ENCODE measurements at regions not wholly inside any gene's neighbourhood (a gene's known extent, or its start where the extent isn't known, plus 50 kb on each side); places are given as distances from the start of the nearest gene placed in this dataset.

GRCh38 chr12:22935501-22935900 lies 310.5 kb downstream of the ETNK1 start:
- Histone ChIP-seq H3K9me3 (ENCODE audit: insufficient read depth, low read length) (no peaks in the 10 kb centered on the region), H3K79me2 (ENCODE audit: low read length) (no peaks in the 10 kb centered on the region), H4K20me1 (ENCODE audit: insufficient read depth, low read length) (no peaks in the 10 kb centered on the region), H3K9ac (ENCODE audit: low read length) (no peak overlapping the region), H3K27ac (ENCODE audit: low read length) (no peak overlapping the region), H2AFZ (ENCODE audit: low read depth, low read length) (no peak overlapping the region), H3K4me2 (ENCODE audit: low read length) (no peak overlapping the region), H3K27me3 (ENCODE audit: low read depth, low read length) (no peaks in the 10 kb centered on the region), H3K4me1 (ENCODE audit: low read length) (no peaks in the 10 kb centered on the region), H3K36me3 (replicated peaks; ENCODE audit: low read depth, low read length) (no peaks in the 10 kb centered on the region), H3K4me3 (ENCODE audit: low read length) (no peak overlapping the region)
- no peak for TF ChIP-seq EZH2phosphoT487 (IDR thresholded peaks at IDR 0.05; ENCODE audit: low read depth)
- TF ChIP-seq, protein P1, sequence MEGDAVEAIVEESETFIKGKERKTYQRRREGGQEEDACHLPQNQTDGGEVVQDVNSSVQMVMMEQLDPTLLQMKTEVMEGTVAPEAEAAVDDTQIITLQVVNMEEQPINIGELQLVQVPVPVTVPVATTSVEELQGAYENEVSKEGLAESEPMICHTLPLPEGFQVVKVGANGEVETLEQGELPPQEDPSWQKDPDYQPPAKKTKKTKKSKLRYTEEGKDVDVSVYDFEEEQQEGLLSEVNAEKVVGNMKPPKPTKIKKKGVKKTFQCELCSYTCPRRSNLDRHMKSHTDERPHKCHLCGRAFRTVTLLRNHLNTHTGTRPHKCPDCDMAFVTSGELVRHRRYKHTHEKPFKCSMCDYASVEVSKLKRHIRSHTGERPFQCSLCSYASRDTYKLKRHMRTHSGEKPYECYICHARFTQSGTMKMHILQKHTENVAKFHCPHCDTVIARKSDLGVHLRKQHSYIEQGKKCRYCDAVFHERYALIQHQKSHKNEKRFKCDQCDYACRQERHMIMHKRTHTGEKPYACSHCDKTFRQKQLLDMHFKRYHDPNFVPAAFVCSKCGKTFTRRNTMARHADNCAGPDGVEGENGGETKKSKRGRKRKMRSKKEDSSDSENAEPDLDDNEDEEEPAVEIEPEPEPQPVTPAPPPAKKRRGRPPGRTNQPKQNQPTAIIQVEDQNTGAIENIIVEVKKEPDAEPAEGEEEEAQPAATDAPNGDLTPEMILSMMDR (IDR thresholded peaks at IDR 0.05; ENCODE audit: low read depth, low read length) = no peak

DNA sequence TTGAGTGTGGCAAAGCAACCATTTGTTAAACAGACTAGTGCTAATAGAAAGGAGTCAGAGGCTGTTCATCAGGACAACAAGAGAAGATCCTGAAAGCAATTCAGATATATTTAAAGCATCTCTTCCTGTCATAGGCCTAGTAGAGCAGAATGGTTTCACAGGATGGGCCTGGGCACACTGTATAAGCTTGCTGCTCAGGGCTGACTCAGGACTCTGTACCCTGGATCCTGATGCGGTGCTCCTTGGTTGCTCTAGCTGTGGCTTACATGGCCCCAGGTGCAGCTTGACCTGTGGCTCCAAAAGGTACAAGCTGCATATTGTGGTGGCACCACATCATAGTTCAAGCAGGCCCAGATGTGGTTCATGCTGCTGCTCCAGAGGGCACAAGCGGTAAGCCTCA lies 313.4 kb downstream of the ETNK1 start:
- H3K4me1 ChIP-seq (ENCODE audit: low read length) = no peaks in the 10 kb centered on the region
- H2AFZ ChIP-seq (ENCODE audit: low read depth, low read length) = no peak overlapping the region
- H3K4me2 ChIP-seq (ENCODE audit: low read length) = no peak overlapping the region
- H3K36me3 ChIP-seq (replicated peaks; ENCODE audit: low read depth, low read length) = no peaks in the 10 kb centered on the region
- H3K79me2 ChIP-seq (ENCODE audit: low read length) = no peaks in the 10 kb centered on the region
- no peak overlapping the region for H3K4me3 ChIP-seq (ENCODE audit: low read length)
- TF ChIP-seq EZH2phosphoT487 (IDR thresholded peaks at IDR 0.05; ENCODE audit: low read depth) = no peak
- TF ChIP-seq, protein P1 (IDR thresholded peaks at IDR 0.05; ENCODE audit: low read depth, low read length) = no peak
- H3K27ac ChIP-seq (ENCODE audit: low read length) = no peak overlapping the region
- H3K9ac ChIP-seq (ENCODE audit: low read length) = no peak overlapping the region
- H3K9me3 ChIP-seq (ENCODE audit: insufficient read depth, low read length) = no peaks in the 10 kb centered on the region
- no peaks in the 10 kb centered on the region for H3K27me3 ChIP-seq (ENCODE audit: low read depth, low read length)
- H4K20me1 ChIP-seq (ENCODE audit: insufficient read depth, low read length) = no peaks in the 10 kb centered on the region

- Histone ChIP-seq H3K79me2 (ENCODE audit: low read length) (no peaks in the 10 kb centered on the region), H3K27ac (ENCODE audit: low read length) (no peak overlapping the region), H3K4me1 (ENCODE audit: low read length) (no peaks in the 10 kb centered on the region), H3K27me3 (ENCODE audit: low read depth, low read length) (peaks cover 4% of the 10 kb centered on the region; the same call in 1 of the 2 replicates), H4K20me1 (ENCODE audit: insufficient read depth, low read length) (no peaks in the 10 kb centered on the region), H2AFZ (ENCODE audit: low read depth, low read length) (no peak overlapping the region), H3K36me3 (replicated peaks; ENCODE audit: low read depth, low read length) (no peaks in the 10 kb centered on the region), H3K9ac (ENCODE audit: low read length) (no peak overlapping the region), H3K4me3 (ENCODE audit: low read length) (no peak overlapping the region), H3K4me2 (ENCODE audit: low read length) (no peak overlapping the region), H3K9me3 (ENCODE audit: insufficient read depth, low read length) (no peaks in the 10 kb centered on the region)
- no peak for TF ChIP-seq EZH2phosphoT487 (IDR thresholded peaks at IDR 0.05; ENCODE audit: low read depth)
- TF ChIP-seq, protein P1 (IDR thresholded peaks at IDR 0.05; ENCODE audit: low read depth, low read length) = no peak
Observed at GRCh38 chr12:22951206-22951605, 326.2 kb downstream of the ETNK1 start.

GRCh38 chr12:22956690-22957089 lies 331.7 kb downstream of the ETNK1 start:
- no peak overlapping the region for H3K4me3 ChIP-seq (ENCODE audit: low read length)
- no peak overlapping the region for H3K9ac ChIP-seq (ENCODE audit: low read length)
- H3K36me3 ChIP-seq (replicated peaks; ENCODE audit: low read depth, low read length) = no peaks in the 10 kb centered on the region
- no peak overlapping the region for H3K4me2 ChIP-seq (ENCODE audit: low read length)
- H2AFZ ChIP-seq (ENCODE audit: low read depth, low read length) = no peak overlapping the region
- H3K27me3 ChIP-seq (ENCODE audit: low read depth, low read length) = no peaks in the 10 kb centered on the region
- H3K27ac ChIP-seq (ENCODE audit: low read length) = no peak overlapping the region
- H4K20me1 ChIP-seq (ENCODE audit: insufficient read depth, low read length) = no peaks in the 10 kb centered on the region
- no peaks in the 10 kb centered on the region for H3K79me2 ChIP-seq (ENCODE audit: low read length)
- H3K4me1 ChIP-seq (ENCODE audit: low read length) = no peaks in the 10 kb centered on the region
- no peak for TF ChIP-seq EZH2phosphoT487 (IDR thresholded peaks at IDR 0.05; ENCODE audit: low read depth)
- TF ChIP-seq, protein P1 (IDR thresholded peaks at IDR 0.05; ENCODE audit: low read depth, low read length) = no peak
- no peaks in the 10 kb centered on the region for H3K9me3 ChIP-seq (ENCODE audit: insufficient read depth, low read length)
